GM18870 (cell line): ENCODE measurements at regions not wholly inside any gene's neighbourhood (a gene's known extent, or its start where the extent isn't known, plus 50 kb on each side); places are given as distances from the start of the nearest gene placed in this dataset.
"Not testable (repeated sequence)": the region's sequence is repeated elsewhere in the genome, so short reads cannot be mapped to it uniquely, and the experiment has no call there.

ENCODE experiments used
- ATAC-seq: cut with Tn5 transposase; IDR thresholded peaks from one replicate; pipeline ENCODE4 v1.9.1; 2021; ENCODE audit warnings: moderate library complexity; ENCODE audit not compliant: unreplicated experiment

- ATAC-seq, result no peak
Observed at GRCh38 chr1:116185161-116185701, 74.0 kb downstream of the MAB21L3 start.

DNA sequence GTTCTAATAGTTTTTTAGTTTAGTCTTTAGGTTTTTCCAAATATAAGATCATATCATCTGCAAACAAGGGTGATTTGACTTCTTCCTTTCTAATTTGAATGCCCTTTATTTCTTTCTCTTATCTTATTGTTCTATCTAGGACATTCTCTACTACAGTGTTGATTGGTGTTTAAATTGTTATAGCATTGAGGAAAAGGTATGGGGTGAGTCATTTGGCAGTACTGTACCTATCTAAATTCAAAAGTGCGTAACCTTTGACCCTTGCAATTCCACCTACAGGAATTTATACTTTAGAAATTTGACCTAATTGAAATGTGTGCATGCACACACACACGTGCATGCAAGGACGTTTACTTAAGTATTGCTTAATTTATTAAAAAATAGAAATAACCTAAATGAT lies 78.3 kb downstream of the MAB21L3 start:
- no peak for ATAC-seq

DNA sequence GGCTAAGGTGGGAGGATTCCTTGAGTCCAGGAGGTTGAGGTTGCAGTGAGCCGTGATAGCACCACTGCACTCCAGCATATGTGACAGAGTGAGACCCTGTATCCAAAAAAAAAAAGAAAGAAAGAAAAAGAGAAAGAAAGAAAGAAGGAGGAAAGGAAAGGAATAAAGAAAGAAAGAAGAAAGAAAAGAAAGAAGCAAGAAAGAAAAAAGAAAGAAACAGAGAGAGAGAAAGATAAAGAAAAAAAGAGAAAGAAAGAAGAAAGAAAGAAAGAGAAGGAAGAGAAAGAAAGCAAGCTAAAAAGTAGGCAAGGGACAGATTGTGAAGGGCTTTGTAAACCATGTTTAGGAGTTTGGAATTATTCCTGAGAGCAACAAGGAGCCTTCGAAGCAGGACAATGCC lies 80.1 kb downstream of the MAB21L3 start:
- no peak for ATAC-seq

DNA sequence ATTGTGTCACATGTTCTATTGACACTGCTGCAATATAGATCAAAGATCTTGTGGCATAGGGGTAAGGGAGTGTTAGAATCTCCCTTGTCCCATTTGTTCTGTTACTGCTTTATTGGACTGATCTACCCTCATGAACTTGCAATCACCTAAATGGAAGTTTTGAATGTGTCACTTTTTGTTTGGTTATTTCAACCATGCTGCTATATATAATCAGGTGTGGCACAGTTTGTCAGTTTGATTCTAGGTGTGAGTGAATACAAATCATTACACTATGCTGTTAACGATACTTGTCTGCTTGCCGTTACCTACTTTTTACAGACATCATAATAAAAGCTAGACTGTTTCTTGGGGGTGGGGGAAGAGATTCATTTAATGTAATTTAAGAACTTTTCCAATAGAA lies 82.6 kb downstream of the MAB21L3 start:
- no peak for ATAC-seq

DNA sequence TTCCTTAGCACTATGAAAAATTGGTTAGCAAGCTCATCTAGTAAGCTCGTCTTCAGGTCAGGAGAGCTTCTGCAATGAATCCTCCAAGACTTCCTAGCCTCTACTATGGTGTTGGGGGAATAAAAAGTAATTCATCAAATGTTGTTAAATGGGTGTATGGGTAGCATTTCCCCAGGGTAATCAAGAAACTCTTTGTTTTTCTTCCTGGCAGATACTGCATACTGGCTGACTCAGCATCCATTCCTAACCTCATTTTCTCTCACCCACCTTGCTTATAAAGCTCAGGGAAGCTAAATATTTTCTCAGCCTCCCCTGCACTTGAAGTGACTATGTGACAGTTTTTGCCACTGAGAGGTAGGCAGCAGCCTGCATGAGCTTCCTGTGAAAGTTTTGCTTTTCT lies 83.4 kb downstream of the MAB21L3 start:
- no peak for ATAC-seq

GRCh38 chr1:116195077-116195868 lies 84.1 kb downstream of the MAB21L3 start:
- ATAC-seq, result no peak

DNA sequence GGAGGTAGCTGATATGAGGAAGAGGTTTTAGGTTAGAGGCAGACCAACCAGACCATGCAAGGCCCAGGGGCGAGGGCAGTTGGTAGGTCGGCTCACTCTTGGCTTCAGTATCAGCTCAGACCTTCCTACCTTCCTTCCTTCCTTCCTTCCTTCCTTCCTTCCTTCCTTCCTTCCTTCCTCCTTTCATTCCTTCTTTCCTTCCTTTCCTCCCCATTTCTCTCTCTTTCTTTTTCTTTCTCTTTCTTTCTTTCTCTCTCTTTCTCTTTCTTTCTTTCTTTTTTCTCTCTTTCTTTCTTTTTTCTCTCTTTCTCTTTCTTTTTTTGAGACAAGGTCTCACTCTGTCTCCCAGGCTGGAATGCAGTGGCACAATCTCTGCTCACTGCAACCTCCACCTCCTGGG lies 89.1 kb downstream of the MAB21L3 start:
- ATAC-seq, result not testable (repeated sequence)

- no peak for ATAC-seq
Observed at GRCh38 chr1:116201911-116202310, 90.7 kb downstream of the MAB21L3 start.

- no peak for ATAC-seq
Observed at GRCh38 chr1:116203181-116203723, 92.1 kb downstream of the MAB21L3 start.

DNA sequence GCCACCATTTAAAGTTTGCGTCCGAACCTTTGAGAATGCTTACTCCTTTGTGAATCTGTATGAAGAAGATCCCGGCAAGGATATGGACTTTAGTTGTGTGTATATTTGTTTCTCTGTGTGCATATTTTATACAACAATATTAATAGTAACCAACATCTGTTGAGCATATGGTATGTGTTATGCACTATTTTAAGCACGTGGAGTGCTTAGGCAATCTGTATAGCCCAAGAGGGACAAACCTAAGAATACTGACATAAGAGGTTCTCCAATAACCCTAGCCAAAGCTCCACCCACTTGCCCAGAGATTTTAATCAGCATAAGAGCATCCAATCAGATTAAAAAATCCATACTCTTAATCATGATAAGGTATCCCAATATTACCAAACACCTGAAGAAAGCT lies 92.7 kb downstream of the MAB21L3 start:
- no peak for ATAC-seq

DNA sequence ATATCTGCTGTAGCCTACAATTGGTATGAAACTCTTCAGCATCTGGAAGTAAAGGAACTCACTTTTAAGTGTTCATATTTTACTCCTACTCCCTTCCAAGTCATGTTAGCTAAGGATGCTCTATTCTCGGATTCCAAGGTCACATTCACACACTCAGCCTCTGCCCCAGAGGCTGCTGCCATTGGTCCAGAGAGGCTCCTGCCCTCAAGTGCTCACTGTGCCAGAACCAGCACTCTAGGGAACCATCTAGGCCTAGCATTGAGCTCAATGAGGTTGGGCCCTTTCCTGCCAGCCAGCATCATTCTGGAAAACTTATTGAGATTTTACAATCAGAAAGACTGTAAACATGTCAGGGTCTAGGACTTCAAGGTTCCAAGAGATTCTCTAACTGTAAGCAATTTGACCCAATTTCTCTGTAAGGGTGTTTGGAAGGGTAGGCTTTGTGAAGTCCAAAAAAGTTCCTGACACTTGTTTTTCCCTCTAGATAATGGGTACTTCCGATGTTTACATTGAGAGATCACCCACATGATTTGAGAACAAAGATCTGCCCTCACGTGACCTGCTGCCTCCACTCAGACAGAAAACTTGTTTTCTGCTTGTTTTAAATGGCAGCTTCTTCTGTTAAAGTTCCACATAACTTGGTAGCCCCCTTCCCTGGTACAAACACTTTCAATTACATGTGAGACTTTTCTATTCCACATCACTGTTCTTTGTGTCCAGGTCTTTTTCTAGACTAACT lies 94.9 kb downstream of the MAB21L3 start:
- no peak for ATAC-seq

DNA sequence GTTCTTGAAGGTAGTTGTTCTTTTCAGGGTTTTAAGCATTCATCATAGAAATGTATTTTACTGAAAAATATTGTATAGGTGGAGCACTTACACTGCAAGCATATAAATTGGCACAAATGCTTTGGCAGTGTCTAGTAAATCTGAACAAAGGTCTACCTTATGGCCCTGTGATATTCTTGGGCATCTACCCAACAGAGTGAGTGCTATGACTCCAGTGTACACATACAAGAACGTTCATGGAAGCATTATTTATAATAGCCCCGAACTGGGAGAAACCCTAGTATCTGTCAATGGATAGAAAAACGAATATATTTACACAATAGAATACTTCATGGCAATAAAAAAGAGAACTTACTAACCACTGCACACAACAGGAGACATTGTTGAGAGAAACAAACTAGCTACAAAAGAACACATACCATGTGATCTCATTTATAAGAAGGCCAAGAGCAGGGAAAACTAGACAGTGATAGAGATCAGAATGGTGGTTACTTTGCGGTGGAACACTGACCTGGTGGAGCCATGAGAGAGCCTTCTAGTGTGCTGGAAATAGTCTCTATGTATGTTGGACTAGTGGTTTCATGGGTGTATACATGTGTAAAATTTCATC lies 96.0 kb downstream of the MAB21L3 start:
- ATAC-seq, result no peak

- no peak for ATAC-seq
Observed at GRCh38 chr1:116208136-116208535, 96.9 kb downstream of the MAB21L3 start.

GRCh38 chr1:116211294-116211693 lies 100.1 kb downstream of the MAB21L3 start:
- no peak for ATAC-seq

- ATAC-seq, result no peak
Observed at GRCh38 chr1:116218922-116219321, 107.7 kb downstream of the MAB21L3 start.

- no peak for ATAC-seq
Observed at GRCh38 chr1:116219651-116220434, 108.6 kb downstream of the MAB21L3 start.

GRCh38 chr1:116224111-116224510 lies 112.9 kb downstream of the MAB21L3 start:
- no peak for ATAC-seq

DNA sequence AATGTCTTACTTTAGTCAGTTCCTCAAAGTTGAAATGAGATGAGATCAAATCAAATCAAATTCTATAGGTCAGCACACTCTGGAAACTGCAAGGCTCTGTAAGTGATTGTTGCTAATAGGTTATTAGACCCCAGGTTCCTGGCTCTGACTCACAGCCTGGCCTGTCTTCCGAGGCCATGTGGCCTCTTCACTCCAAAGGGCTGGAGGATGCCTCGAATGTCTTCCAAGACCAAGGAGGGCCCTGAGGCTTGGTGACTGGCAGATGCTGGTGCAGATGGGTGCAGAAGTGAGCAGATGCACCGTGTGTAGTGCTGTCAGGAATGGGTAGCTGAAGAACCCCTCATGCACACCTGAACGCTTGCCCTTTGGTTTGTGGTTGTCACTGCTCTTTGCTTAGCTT lies 113.4 kb downstream of the MAB21L3 start:
- ATAC-seq, result no peak

- no peak for ATAC-seq
Observed at GRCh38 chr1:116226017-116226416, 114.8 kb downstream of the MAB21L3 start.

- ATAC-seq, result no peak
Observed at GRCh38 chr1:116228511-116228910, 117.3 kb downstream of the MAB21L3 start.

DNA sequence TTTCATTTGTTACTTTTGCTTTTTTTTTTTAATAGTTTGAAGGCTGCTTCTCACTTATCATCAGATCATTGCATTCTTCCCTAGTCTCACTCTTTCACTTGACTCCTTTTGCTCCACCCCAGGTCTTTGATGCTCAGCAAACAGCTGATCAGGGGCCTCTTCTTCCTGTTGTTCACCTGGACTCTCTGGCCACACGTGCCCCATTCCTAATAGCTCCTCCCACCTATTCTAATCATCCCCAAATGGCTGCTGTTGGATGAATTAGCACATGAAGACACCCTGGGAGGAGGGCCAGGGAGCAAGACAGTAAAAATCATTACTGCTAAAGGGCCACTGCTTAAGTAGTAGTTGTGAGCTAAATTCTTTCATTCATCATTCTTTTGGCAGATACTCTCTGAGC lies 119.5 kb downstream of the MAB21L3 start:
- ATAC-seq, result no peak
